ENCODE measurements at regions not wholly inside any gene's neighbourhood (a gene's known extent, or its start where the extent isn't known, plus 50 kb on each side); places are given as distances from the start of the nearest gene placed in this dataset.

DNA sequence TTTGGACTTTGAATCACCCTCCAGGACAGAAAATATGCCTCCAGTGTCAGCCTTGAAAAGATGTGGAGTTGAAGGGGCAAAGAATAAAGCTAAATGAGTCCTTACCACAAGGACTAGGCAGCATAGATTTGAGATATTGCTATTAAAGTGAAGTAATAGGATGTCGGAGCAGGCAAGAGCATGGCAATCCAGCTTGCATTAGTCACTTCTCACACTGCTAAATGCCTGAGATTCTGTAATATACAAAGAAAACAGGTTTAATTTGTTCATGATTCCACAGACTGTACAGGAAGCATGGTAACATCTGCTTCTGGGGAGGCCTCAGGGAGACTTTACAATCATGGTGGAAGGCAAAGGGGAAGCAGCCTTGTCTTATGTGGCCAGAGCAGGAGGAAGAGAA is 109.8 kb upstream of the PCDH7 start:
- no peak for TF ChIP-seq CTCF (conservative IDR thresholded peaks at IDR 0.05; ENCODE audit: low read length)
- DNase-seq (ENCODE audit: low read depth) = no peak
- H3K4me3 ChIP-seq (ENCODE audit: low read length) = no peak overlapping the region

DNA sequence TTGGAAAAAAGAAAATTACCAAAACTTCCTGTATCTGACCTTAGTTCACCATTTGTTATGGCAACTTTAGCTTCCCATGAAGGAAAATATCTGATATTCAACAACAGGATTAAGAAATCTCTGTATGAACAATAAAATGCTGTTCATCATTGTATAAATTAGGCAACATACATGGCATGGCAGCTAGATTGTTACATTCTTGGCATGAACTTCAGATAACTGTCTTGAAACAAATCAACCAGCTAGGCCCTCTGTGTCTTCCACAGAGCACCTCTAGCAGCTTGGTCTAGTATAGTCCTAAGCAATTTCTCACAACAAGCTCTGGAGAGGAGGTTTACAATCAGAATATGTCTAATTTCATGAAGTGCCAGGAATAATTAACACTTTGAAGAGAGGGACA is 105.4 kb upstream of the PCDH7 start:
- DNase-seq (ENCODE audit: low read depth) = no peak
- TF ChIP-seq CTCF (conservative IDR thresholded peaks at IDR 0.05; ENCODE audit: low read length) = no peak
- H3K4me3 ChIP-seq (ENCODE audit: low read length) = no peak overlapping the region

- no peak for TF ChIP-seq CTCF (conservative IDR thresholded peaks at IDR 0.05; ENCODE audit: low read length)
Measured at GRCh38 chr4:30616942-30617646, 103.1 kb upstream of the PCDH7 start.

DNA sequence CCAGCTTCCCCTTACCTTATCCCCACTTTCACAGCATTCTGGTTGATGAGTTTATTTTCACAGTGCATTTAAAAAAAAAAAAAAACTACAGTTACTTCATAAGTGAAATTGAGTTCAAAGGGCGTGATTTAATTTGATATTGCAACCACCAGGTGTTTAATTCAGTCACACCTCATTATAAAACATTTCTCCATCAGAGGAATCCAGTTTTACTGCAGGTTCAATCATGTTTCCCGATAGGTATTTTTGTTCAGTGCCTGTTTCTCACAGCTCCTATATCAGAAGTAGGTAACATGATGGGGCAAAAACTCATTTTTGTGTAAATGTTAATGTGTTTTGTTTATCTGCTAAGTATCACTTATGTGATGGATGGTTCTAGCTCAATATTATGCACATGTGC is 102.3 kb upstream of the PCDH7 start:
- no peak for DNase-seq (ENCODE audit: low read depth)
- TF ChIP-seq CTCF (conservative IDR thresholded peaks at IDR 0.05; ENCODE audit: low read length) = no peak
- H3K4me3 ChIP-seq (ENCODE audit: low read length) = no peak overlapping the region

More at GRCh38 chr4:30616942-30617646, 103.1 kb upstream of the PCDH7 start:
- no peak overlapping the region for H3K4me3 ChIP-seq (ENCODE audit: low read length)
- DNase-seq (ENCODE audit: low read depth) = no peak

- no peak for TF ChIP-seq CTCF (conservative IDR thresholded peaks at IDR 0.05; ENCODE audit: low read length)
- H3K4me3 ChIP-seq (ENCODE audit: low read length) = no peak overlapping the region
- no peak for DNase-seq (ENCODE audit: low read depth)
Measured at GRCh38 chr4:30619679-30620078, 100.5 kb upstream of the PCDH7 start.

- TF ChIP-seq CTCF (conservative IDR thresholded peaks at IDR 0.05; ENCODE audit: low read length) = no peak
- no peak for DNase-seq (ENCODE audit: low read depth)
- H3K4me3 ChIP-seq (ENCODE audit: low read length) = no peak overlapping the region
Measured at GRCh38 chr4:30620711-30621110, 99.5 kb upstream of the PCDH7 start.

DNA sequence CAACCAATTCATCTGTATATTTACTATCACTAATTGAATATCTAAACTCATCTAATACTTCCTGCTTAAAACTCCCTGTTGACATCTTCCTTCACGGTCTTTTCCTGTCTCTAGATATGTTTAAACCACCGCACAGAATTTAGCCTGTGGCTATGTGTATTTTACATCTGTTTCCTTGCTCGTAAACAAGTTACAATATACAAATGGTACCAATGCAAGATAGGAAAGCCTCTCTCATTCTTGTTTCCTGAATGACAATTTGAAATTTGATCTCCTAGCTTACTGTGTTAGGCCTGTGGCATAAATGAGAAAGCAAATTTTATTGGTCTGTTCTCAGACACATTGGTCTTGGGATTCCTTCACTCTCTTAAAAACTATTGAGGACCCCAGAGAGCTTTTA is 89.7 kb upstream of the PCDH7 start:
- no peak for DNase-seq (ENCODE audit: low read depth)
- no peak for TF ChIP-seq CTCF (conservative IDR thresholded peaks at IDR 0.05; ENCODE audit: low read length)
- no peak overlapping the region for H3K4me3 ChIP-seq (ENCODE audit: low read length)

Measured in AG10803 (cell line).